Bronchial epithelial cell (primary cell): ENCODE measurements at regions not wholly inside any gene's neighbourhood (a gene's known extent, or its start where the extent isn't known, plus 50 kb on each side); places are given as distances from the start of the nearest gene placed in this dataset.

ENCODE experiments used
- DNase-seq: peaks from one replicate; pipeline ENCODE4 v3.0.0-alpha.2; 2010; ENCODE audit warnings: low read depth
- FAIRE-seq: peaks from 2 replicates; lab custom pipeline; 2011; peaks lifted over from hg19 to GRCh38; lab: Jason Lieb, UNC
- H3K27me3 ChIP-seq: 2 replicates; pipeline ENCODE4 v1.5.1; 2011; ENCODE audit warnings: low read length; ENCODE audit not compliant: control insufficient read depth, insufficient read depth
- H3K36me3 ChIP-seq: 2 replicates; pipeline ENCODE4 v1.5.1; 2011; ENCODE audit warnings: low read length; ENCODE audit not compliant: control insufficient read depth, insufficient read depth
- H3K4me3 ChIP-seq: 2 replicates; pipeline ENCODE4 v1.5.1; 2011; ENCODE audit warnings: mild to moderate bottlenecking, low read depth, low read length, control low read depth
- CTCF ChIP-seq: IDR thresholded peaks from 2 replicates; pipeline ENCODE4 v1.5.1; 2011; ENCODE audit warnings: mild to moderate bottlenecking, moderate library complexity, low read length, control low read depth, inconsistent platforms; ENCODE audit not compliant: insufficient read depth, severe bottlenecking

GRCh38 chr17:72446118-72446517 lies 325.3 kb downstream of the SOX9 start:
- no peaks in the 10 kb centered on the region for H3K36me3 ChIP-seq
- FAIRE-seq (no peak), DNase-seq (no peak)
- no peak overlapping the region for H3K4me3 ChIP-seq
- H3K27me3 ChIP-seq, result no peaks in the 10 kb centered on the region
- TF ChIP-seq CTCF, result no peak

- Histone ChIP-seq H3K27me3 (no peaks in the 10 kb centered on the region), H3K4me3 (no peak overlapping the region), H3K36me3 (no peaks in the 10 kb centered on the region)
- DNase-seq, result no peak
- no peak for TF ChIP-seq CTCF
- no peak for FAIRE-seq
Measured at GRCh38 chr17:72446525-72447250, 325.9 kb downstream of the SOX9 start.

GRCh38 chr17:72447251-72447640 lies 326.4 kb downstream of the SOX9 start:
- DNase-seq (no peak), FAIRE-seq (no peak)
- H3K36me3 ChIP-seq, result no peaks in the 10 kb centered on the region
- H3K4me3 ChIP-seq, result no peak overlapping the region
- H3K27me3 ChIP-seq, result no peaks in the 10 kb centered on the region
- no peak for TF ChIP-seq CTCF

GRCh38 chr17:72448019-72448418 lies 327.2 kb downstream of the SOX9 start:
- H3K4me3 ChIP-seq, result no peak overlapping the region
- H3K36me3 ChIP-seq, result no peaks in the 10 kb centered on the region
- no peak for DNase-seq
- no peaks in the 10 kb centered on the region for H3K27me3 ChIP-seq
- no peak for TF ChIP-seq CTCF
- no peak for FAIRE-seq

GRCh38 chr17:72452286-72453173 lies 331.7 kb downstream of the SOX9 start:
- no peak overlapping the region for H3K4me3 ChIP-seq
- no peak for TF ChIP-seq CTCF
- no peaks in the 10 kb centered on the region for H3K27me3 ChIP-seq
- no peak for DNase-seq
- FAIRE-seq, result peak; percentile 55
- H3K36me3 ChIP-seq, result no peaks in the 10 kb centered on the region
